ENCODE measurements at regions not wholly inside any gene's neighbourhood (a gene's known extent, or its start where the extent isn't known, plus 50 kb on each side); places are given as distances from the start of the nearest gene placed in this dataset.

DNA sequence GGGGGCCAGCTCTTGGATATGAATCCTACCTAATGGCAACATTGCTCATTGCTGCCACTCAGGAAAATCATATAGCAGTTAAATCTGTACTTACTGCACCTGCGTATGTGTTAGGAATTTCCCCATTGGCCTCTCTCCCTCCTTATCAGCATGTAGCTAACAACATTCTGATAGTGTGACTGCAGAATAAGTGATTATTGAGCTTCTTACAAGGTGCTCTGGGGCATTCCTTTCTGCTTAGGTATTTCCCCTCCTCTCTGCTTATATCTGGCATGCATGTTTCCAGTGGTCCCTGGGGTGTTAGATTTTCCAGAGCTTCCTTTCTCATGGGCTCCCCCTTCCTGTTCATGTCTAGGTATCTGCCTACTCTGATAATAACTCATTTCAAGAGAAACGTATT lies 414.1 kb upstream of the SLITRK1 start:
- DNase-seq (ENCODE audit: low spot score), result no peak

DNA sequence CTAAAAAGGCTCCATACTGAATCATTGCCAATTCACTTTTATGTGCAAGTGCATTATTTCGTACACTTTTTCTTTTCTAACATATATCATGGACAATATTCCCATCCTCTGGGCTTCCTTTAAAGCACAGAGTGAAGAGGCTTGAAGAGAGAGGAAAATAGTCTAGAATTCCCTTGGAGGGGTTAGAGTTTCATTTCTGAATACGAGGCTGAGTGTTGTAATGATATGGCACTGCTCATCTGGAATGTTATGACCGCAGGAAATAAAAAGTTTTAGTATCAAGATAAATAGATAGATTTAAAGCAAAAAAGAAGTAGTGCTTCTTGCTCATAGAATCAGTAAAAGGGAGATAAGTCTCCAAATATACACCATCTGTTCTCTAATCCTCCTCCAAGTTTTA lies 412.3 kb upstream of the SLITRK1 start:
- no peak for DNase-seq (ENCODE audit: low spot score)

DNA sequence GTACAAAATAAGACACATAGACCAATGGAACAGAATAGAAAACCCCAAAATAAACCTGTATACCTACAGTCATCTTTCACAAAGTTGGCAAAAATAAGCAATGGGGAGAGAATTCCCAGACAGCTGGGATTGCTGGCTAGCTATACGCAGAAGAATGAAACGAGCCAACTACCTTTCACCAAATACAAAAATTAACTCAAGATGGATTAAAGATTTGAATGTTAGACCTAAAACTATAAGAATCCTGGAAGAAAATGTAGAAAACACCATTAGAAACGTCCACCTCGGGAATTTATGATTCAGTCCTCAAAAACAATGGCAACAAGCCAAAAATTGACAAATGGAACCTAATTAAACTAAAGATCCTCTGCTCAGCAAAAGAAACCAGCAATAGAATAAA lies 408.1 kb upstream of the SLITRK1 start:
- DNase-seq (ENCODE audit: low spot score), result no peak

DNA sequence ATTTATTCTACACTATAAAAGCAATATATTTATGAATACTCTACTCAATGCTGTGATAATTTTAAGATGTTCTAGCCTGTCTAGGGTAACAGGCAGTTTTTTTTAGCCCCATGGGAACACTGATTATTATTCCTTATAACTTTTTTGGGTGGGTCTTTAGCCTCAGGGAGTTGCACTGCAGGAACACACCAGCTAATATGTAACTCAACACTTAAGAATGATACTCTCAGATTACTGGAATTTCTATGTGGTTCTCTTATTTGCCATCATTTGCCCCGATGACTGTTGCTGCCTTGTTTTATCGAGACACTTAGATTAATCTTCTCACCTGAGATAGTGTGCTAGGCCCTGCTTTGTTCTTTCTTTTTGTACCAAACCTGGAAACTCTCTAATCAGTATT lies 396.9 kb upstream of the SLITRK1 start:
- DNase-seq (ENCODE audit: low spot score), result no peak

DNA sequence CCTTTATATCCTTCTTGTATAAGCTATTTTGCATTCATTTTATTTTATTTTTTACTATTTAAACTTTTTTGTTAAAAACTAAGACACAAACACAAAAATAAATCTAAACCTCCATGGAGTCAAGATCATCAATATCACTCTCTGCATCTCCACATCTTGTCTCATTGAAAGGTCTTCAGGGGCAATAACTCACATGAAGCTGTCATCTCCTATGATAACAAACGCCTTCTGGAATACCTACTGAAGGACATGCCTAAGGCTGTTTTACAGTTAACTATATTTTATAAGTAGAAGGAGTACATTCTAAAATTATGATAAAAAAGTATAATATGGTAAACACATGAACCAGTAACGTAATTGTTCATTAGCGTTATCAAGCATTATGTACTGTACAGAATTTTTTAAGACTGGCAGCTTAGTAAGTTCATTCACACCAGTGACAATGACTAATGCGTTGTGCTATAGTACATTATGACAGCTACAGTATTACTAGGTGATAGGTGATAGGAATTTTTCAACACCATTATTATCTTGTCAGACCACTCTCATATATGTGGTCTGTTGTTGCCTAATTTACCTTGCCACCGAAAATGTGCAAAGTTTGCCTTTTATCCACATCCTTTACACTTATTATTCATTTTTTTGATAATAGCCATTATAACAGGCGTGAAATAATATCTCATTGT lies 390.7 kb upstream of the SLITRK1 start:
- no peak for DNase-seq (ENCODE audit: low spot score)

DNA sequence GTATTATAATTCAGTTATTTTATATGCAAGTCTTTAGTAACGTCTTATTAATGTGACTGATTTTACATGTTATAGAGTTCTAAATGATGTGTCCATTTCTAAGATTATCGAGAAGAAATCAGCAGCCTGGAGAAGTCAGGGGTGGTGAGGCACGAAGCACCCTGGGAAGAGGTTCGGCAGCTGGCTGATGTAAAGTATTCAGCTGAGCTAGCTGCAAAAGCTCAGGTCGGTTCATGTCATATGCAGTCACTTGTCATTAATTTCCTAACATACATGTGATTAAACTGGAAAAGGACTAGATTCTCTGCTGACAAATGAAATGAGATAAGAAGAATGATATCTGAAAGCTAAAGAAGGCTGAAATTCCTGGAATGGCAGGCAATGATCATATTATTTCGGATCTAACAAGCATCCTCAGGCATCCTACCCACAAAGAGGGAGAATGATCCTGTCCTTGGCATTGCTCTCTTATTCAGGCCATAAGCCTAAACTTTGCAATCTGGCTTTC lies 383.0 kb upstream of the SLITRK1 start:
- DNase-seq (ENCODE audit: low spot score), result no peak

DNA sequence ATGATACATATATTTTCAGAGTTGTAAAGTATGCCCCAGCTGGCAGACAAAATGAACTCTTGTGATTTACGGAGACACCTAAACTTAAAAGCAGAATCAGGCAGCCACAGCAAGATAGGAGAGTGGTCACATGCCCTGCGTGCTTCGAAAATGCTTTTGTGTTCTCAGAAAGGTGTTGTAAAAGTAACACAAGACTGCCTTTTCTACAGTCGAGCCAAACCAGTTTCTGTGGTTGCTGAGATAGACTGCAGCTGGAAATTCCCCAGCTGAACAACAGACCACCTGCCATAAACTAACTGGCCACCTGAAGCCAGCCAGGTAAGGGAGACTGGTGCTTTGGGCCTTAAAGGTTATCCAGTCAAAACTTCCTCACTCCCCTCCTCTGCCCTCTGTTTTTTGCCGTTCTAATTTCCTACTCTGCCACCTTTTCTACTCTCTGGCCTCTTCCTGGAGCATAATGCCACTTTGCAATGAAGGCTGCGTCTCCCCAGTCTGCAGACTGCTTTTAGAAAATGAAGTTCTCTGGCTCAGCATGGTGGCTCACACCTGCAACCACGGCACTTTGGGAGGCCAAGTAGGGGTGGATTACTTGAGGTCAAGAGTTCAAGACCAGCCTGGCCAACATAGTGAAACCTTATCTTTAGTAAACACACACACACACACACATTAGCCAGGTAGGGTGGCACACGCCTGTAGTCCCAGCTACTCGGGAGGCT lies 381.2 kb upstream of the SLITRK1 start:
- no peak for DNase-seq (ENCODE audit: low spot score)

DNA sequence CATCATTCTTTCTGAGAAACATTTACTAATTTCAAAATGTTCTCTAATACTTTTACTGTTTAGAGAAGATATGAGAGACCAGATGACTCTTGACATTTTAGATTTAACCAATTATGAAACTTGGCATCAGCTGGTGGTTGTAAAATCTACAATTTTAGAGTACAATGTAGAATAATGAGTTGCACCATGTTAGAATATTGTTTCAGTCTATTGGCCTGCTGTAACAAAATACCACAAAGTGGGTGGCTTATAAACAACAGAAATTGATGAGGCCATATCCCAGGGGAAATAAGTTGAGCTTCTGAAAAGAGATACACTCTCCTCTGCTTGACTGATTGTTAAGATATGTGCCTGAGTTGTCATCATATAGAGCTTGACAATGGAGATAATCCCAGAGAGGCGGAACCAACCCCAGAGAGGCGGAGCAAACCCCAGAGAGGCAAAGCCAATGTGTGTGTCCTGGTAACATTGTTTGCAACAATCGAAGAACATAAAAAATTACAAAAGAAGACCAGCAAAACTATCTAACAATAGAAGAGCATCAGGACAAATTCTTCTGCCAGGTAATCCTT lies 373.0 kb upstream of the SLITRK1 start:
- no peak for DNase-seq (ENCODE audit: low spot score)

DNA sequence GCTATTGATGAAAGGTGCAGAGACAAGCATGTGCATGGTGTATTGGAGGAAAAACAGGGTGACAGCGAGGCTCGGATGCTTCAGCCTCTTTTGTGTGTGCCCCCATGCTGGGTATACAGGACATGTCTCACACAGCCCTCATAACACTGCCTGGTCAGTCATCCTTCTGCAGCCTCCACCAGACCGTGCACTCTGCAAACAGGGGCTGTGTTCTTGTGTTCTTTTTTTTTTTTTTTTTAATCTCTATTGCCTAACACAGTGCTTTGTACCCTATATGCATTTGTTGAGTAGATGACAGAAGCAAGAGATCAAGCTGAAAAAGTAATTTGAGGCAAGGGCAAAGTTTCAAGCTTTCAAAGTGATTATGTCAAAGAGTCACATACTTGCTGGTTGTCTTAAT lies 367.2 kb upstream of the SLITRK1 start:
- DNase-seq (ENCODE audit: low spot score), result no peak

DNA sequence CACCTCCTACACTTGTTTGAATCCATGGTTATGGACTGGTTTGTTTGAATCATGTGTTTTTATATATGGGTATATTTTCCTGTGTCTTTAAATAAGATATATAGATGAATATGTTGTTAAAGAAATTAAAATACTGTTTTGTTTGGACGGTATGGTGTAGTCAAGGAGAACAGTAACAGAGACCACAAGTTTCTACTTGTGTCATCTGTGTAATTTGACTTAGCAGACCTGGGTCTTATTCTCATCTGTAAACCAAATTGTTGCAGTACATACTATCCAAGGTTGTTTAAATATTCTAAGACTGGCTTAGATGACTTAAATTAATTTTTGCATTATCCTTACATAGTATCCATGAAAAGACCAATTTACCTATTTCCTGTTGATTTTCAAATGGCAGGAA lies 361.1 kb upstream of the SLITRK1 start:
- no peak for DNase-seq (ENCODE audit: low spot score)

DNA sequence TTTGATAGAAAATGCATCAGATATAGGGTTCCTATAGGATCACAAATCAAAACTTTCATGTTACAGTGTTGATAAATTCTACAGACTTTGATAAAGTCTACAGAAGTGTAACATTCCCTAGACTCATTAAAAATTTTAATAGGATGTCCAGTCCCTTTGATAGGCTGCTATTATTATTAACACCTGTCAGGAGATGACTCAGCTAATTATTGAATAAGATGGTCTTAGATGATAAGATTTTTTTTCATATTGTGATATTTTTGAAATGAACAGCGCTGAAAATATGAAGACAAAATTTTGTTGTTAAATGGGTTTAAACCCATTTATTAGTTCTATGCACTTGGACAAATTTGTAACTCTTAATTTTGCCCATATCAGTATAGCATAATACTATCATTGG lies 356.8 kb upstream of the SLITRK1 start:
- DNase-seq (ENCODE audit: low spot score), result no peak

DNA sequence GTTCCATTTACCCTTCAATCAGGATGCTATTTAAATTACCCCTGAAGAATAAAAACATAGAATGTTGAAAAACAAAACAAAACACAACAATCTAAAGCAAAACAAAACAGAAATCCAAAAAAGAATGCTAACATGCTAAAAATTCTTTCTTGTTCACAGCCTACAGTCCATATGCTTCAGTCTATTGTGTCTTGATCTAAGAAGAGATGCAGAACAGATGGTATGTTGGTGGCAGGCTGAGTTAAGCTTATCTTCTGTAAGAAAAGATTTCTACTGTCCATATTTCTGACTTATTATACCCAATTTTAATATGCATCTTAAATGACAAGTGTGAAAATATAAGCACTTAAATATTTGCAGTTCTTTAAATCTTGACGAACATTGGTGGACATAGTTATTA lies 356.1 kb upstream of the SLITRK1 start:
- DNase-seq (ENCODE audit: low spot score), result no peak

DNA sequence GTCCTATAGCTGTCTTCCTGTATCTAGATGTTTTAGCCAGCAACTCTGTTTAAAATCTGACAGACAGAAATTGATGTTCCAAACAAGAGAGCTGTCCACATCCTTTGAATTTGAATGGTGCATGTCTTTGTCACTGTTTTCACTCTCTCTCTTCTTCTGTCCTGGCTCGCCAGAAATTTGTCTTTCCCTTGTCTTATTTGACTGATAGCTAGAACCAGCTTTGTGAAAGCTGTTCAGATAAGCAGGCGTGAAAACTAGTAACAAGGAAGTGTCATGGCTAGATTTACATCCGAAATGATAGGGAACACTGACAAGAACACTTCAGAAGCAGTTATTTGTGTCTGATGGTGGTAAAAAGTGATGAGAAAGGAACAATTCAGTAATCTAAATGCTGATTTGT lies 354.9 kb upstream of the SLITRK1 start:
- no peak for DNase-seq (ENCODE audit: low spot score)

DNA sequence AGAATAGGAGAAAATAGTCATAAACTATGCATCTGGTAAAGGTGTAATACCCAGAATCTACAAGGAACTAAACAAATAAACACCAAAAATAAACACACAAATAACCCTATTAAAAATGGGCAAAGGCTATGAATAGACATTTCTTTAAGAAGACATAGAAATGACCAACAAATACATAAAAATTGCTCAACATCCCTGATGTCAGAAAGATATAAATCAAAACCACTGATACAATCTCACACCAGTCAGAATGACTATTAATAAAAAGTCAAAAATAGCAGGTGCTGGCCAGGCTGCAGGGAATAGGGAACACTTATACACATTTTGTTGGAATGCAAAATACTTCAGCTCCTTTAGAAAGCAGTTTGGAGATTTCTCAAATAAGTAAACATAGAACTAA lies 352.1 kb upstream of the SLITRK1 start:
- DNase-seq (ENCODE audit: low spot score), result no peak

DNA sequence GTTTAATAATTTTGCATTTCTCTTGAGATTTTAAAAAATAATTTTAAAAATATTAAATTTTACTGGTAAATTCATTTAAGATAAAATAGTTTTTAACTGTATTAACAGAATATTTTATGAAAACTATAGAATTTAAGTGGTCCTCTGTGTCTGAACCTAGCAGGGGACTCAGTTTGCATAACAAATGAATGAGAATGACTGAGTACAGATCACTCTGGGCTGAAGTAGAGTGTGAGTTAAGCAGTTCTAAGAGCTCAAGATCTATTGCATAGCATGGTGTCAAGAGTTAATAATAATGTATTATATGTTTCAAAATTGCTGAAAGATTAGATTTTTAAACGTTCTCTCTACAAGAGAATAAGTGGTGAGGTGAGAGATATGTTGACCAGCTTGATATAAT lies 348.3 kb upstream of the SLITRK1 start:
- no peak for DNase-seq (ENCODE audit: low spot score)

DNA sequence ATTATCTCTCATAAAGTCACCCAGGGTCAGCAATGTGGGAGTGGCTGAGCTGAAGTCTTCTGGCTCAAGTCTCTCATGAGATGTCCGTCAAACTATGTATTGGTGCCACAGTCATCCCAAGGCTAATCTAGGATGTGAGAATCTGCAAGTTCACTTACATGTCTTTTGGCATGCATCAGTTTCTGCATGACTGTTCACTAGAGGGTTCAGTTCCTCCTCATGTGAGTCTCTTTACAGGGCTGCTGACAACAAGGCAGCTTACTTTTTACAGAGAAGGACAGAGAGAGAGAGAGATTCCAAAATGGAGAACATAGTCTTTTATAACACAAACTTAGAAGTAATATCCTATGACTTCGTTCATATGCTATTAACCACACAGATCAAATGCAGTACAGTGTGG lies 328.8 kb upstream of the SLITRK1 start:
- no peak for DNase-seq (ENCODE audit: low spot score)

DNA sequence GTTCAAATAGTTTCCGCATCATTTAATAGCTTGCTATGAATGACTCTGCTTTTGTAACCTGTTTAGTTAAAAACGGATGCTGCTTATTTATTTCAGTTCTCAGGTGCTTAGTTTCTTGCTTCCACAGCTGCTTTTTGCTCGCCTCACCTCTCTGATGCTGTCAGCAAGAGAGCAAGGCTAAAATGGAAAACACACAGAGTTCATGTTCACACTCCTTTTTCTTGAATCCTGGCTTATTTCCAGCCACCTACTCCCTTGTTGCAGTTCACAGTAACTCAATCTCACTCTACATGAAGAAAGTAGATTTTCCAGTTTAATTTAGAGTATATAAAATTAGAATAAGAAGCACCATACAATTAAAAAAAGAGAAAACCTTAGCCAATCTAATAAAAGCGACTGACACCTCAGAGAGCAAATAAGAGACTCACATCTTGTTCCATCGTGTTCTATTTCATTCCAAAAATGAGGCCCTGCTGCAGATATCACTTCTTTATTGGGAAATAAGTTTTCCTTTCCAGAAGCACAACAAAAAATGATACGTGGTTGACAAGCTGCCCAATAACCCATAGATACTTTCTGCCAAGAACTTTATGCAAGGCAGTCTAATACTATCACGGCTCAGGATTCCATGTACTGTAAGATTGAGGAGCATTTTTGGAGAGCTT lies 326.1 kb upstream of the SLITRK1 start:
- DNase-seq (ENCODE audit: low spot score), result no peak

DNA sequence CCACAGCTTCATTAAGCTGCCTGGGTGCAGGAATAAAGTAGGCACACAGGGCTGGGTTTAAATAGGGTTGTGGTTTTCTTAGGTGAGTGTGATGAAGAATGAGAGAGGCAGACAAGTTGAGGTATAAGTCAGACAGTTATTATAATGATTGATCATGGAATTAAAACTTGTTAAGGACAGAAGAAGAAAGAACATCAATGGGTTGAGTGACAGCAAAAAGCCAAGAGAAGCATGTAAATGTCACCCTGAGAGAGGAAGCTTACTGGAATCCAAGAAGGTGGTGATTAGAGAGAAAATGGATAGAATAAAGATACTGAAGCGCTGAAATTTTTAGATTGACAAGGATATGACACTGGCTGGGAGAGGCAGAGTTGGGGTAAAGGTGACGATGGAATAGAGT lies 325.2 kb upstream of the SLITRK1 start:
- DNase-seq (ENCODE audit: low spot score), result no peak

DNA sequence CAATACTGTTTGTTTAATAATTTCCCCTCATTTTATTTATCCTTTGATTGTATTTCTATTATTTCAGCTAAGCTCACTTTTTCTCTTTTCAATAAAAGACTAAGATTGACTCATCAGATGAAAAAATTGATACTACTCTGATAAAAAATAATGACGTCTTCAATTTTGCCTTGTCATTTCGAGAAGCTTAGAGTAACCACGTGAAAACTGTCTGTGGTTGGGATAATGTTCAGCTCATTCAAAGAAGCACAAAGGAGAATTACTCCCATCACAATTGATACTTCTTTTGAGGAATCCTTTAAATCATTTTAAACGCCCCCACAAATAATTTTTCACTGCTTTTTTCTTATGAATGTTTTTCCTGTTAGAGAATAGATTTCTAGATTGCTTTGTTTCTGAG lies 318.7 kb upstream of the SLITRK1 start:
- DNase-seq (ENCODE audit: low spot score), result no peak

DNA sequence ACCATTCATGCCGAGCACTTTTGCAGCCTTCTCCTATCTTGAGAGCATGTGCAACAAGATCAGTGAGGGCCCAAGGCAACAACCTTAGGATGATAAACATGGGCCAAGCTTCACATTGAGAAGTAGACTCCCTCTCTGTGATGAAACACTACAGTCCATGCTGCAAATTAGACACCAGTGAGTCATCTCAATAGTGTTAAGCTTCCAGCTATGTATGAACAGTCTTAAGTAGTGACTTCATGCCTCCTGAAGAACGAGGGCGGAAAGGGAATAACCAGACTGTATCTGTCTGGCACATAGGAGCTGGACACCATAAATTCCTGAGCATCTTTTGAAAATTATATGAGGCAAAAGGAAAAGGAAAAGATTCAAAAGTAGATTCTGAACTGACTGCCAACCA lies 309.9 kb upstream of the SLITRK1 start:
- DNase-seq (ENCODE audit: low spot score), result no peak

DNA sequence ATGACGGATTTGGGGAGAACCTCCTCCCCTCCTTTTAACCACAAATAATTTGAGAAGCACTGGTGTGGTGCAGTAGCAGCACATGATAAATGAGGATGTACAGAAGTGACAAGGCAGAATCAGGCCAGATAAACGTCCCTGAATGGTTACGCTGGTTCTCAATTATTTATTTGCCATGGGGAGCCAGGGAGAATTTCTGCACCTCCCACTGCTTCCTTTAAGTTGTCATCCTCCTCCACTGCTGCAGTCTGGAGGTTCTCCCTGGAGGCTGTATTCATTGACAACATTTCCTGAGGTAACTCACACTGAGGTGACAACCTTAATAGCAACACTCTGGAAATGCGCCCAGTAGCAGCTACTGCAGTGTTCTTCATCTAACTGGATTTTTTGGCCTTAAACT lies 308.9 kb upstream of the SLITRK1 start:
- no peak for DNase-seq (ENCODE audit: low spot score)

DNA sequence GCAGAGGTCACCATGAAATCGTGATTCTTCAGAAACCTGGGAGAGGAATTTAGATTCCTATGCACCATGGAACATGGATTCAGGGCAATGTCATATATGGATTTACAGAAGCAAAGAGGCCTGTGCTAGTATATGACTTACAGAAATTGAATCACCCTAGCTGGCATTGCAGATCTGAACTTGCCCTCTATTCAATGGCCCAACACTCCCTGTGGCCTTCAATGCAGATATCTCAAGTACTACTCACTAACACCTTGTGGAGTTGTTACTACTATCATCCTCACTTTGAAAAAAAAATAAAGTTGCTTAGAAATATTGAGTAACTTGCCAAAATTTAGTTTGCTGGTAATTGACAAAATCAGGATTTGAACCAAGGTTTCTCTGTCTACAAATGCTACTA lies 305.4 kb upstream of the SLITRK1 start:
- DNase-seq (ENCODE audit: low spot score), result no peak

DNA sequence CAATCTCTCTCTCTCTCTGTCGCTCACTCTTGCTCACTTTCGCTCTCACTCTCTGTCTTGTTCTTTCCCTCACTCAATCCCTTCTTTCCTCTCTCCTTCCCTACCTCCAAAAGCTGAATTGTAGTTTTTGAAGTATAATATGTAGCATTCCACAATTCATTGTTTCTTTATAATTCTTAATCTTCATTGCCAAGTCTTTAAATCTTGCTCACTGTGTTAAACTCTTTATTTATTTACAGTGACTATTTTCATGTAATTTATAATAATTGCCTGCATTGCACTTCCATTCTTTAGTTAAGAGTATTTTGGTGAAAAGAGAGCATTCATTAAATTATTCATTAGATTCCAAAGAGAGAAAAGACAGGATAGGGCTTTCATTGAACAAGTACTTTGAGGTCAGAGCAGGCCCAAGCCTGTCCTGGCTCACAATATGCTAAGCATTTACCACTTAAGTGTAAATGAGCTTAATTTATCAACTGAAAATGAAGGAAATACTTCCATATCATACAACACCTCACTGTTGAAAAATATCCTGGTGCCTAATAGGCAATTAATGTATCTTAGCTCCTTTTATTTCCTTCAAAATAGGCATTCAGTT lies 257.4 kb upstream of the SLITRK1 start:
- peak; percentile 12 for DNase-seq (ENCODE audit: low spot score)
